ENCODE measurements at regions not wholly inside any gene's neighbourhood (a gene's known extent, or its start where the extent isn't known, plus 50 kb on each side); places are given as distances from the start of the nearest gene placed in this dataset.
"Not testable (repeated sequence)": the region's sequence is repeated elsewhere in the genome, so short reads cannot be mapped to it uniquely, and the experiment has no call there.

- DNase-seq (ENCODE audit: low read depth, low spot score) = no peak
Measured at GRCh38 chr2:8355102-8355859, 326.6 kb upstream of the ID2 start.

GRCh38 chr2:8357738-8358518 is 323.9 kb upstream of the ID2 start:
- no peak for DNase-seq (ENCODE audit: low read depth, low spot score)

GRCh38 chr2:8361930-8362329 is 319.9 kb upstream of the ID2 start:
- no peak for DNase-seq (ENCODE audit: low read depth, low spot score)

GRCh38 chr2:8363161-8363560 is 318.7 kb upstream of the ID2 start:
- no peak for DNase-seq (ENCODE audit: low read depth, low spot score)

GRCh38 chr2:8364668-8365067 is 317.2 kb upstream of the ID2 start:
- DNase-seq (ENCODE audit: low read depth, low spot score) = no peak

GRCh38 chr2:8365331-8365910 is 316.4 kb upstream of the ID2 start:
- no peak for DNase-seq (ENCODE audit: low read depth, low spot score)

GRCh38 chr2:8367833-8368232 is 314.0 kb upstream of the ID2 start:
- no peak for DNase-seq (ENCODE audit: low read depth, low spot score)

GRCh38 chr2:8368463-8368862 is 313.4 kb upstream of the ID2 start:
- no peak for DNase-seq (ENCODE audit: low read depth, low spot score)

GRCh38 chr2:8369522-8369921 is 312.3 kb upstream of the ID2 start:
- DNase-seq (ENCODE audit: low read depth, low spot score) = no peak

- no peak for DNase-seq (ENCODE audit: low read depth, low spot score)
Measured at GRCh38 chr2:8370258-8370802, 311.5 kb upstream of the ID2 start.

- DNase-seq (ENCODE audit: low read depth, low spot score) = no peak
Measured at GRCh38 chr2:8371653-8372052, 310.2 kb upstream of the ID2 start.

- DNase-seq (ENCODE audit: low read depth, low spot score) = no peak
Measured at GRCh38 chr2:8374782-8375181, 307.1 kb upstream of the ID2 start.

GRCh38 chr2:8376603-8377410 is 305.0 kb upstream of the ID2 start:
- DNase-seq (ENCODE audit: low read depth, low spot score) = no peak

GRCh38 chr2:8378016-8378810 is 303.6 kb upstream of the ID2 start:
- no peak for DNase-seq (ENCODE audit: low read depth, low spot score)

GRCh38 chr2:8379128-8379527 is 302.7 kb upstream of the ID2 start:
- DNase-seq (ENCODE audit: low read depth, low spot score) = no peak

- DNase-seq (ENCODE audit: low read depth, low spot score) = no peak
Measured at GRCh38 chr2:8379549-8379948, 302.3 kb upstream of the ID2 start.

GRCh38 chr2:8380026-8380425 is 301.8 kb upstream of the ID2 start:
- no peak for DNase-seq (ENCODE audit: low read depth, low spot score)

- no peak for DNase-seq (ENCODE audit: low read depth, low spot score)
Measured at GRCh38 chr2:8380566-8380965, 301.3 kb upstream of the ID2 start.

GRCh38 chr2:8382485-8382884 is 299.4 kb upstream of the ID2 start:
- DNase-seq (ENCODE audit: low read depth, low spot score) = no peak

- not testable (repeated sequence) for DNase-seq (ENCODE audit: low read depth, low spot score)
Measured at GRCh38 chr2:8386748-8387147, 295.1 kb upstream of the ID2 start.

GRCh38 chr2:8388781-8389180 is 293.1 kb upstream of the ID2 start:
- DNase-seq (ENCODE audit: low read depth, low spot score) = no peak

Measured in ELF-1 (cell line).